Neural cell (in vitro differentiated cells): ENCODE measurements at regions not wholly inside any gene's neighbourhood (a gene's known extent, or its start where the extent isn't known, plus 50 kb on each side); places are given as distances from the start of the nearest gene placed in this dataset.

ENCODE experiments used
- H2AFZ ChIP-seq: fragments of 200-600, 300-800 bp; sonication (generic), shearing (Covaris generic); 2 replicates; pipeline ENCODE4 v1.6.0; 2014; ENCODE audit warnings: low read depth, mild to moderate bottlenecking, antibody characterized with exemption, low read length, moderate library complexity
- H3F3A ChIP-seq: fragments of 200-600 bp; shearing (Covaris generic); 2 replicates; pipeline ENCODE4 v1.6.1; 2016; ENCODE audit warnings: mild to moderate bottlenecking, moderate library complexity, mixed read lengths, antibody characterized with exemption, low read length; ENCODE audit not compliant: insufficient read depth, poor library complexity, severe bottlenecking
- H3K27ac ChIP-seq: fragments of 200-600, 300-800 bp; sonication (generic), shearing (Covaris generic); 2 replicates; pipeline ENCODE4 v1.5.1; 2014; ENCODE audit warnings: mild to moderate bottlenecking, low read length, moderate library complexity
- H3K27me3 ChIP-seq: fragments of 300-800, 200-600 bp; sonication (generic), shearing (Covaris generic); 2 replicates; pipeline ENCODE4 v1.6.0; 2014; ENCODE audit warnings: mild to moderate bottlenecking, low read depth, low read length, moderate library complexity; ENCODE audit not compliant: insufficient read depth
- H3K36me3 ChIP-seq: fragments of 300-800, 200-600 bp; sonication (generic), shearing (Covaris generic); 2 replicates; pipeline ENCODE4 v1.5.1; 2014; ENCODE audit warnings: mild to moderate bottlenecking, antibody characterized with exemption, low read length, moderate library complexity; ENCODE audit not compliant: insufficient read depth
- H3K4me2 ChIP-seq: fragments of 300-800, 200-600 bp; sonication (generic), shearing (Covaris generic); 2 replicates; pipeline ENCODE4 v1.6.0; 2014; ENCODE audit warnings: mild to moderate bottlenecking, low read length
- H3K4me3 ChIP-seq: fragments of 300-800, 200-600 bp; sonication (generic), shearing (Covaris generic); 2 replicates; pipeline ENCODE4 v1.5.1; 2014; ENCODE audit warnings: mild to moderate bottlenecking, low read length, moderate library complexity
- H3K79me2 ChIP-seq: fragments of 200-600 bp; shearing (Covaris generic); replicated peaks from 2 replicates; pipeline ENCODE4 v1.6.0; 2014; ENCODE audit warnings: mild to moderate bottlenecking, low read length, moderate library complexity; ENCODE audit not compliant: insufficient read depth
- H3K9ac ChIP-seq: fragments of 300-800, 200-600 bp; sonication (generic), shearing (Covaris generic); 2 replicates; pipeline ENCODE4 v1.6.1; 2016; ENCODE audit warnings: mild to moderate bottlenecking, low read length, mixed read lengths
- H3K9me2 ChIP-seq: fragments of 200-600 bp; shearing (Covaris generic); 2 replicates; pipeline ENCODE4 v1.6.1; 2016; ENCODE audit warnings: mild to moderate bottlenecking, low read length, mixed read lengths; ENCODE audit not compliant: insufficient read depth
- H3K9me3 ChIP-seq: fragments of 200-600, 300-800 bp; sonication (generic), shearing (Covaris generic); 2 replicates; pipeline ENCODE4 v1.6.1; 2016; ENCODE audit warnings: mild to moderate bottlenecking, mixed run types, low read length, moderate library complexity, mixed read lengths
- H4K20me1 ChIP-seq: fragments of 200-600 bp; shearing (Covaris generic); 2 replicates; pipeline ENCODE4 v1.6.1; 2016; ENCODE audit warnings: mild to moderate bottlenecking, mixed run types; ENCODE audit not compliant: insufficient read depth
- EP300 ChIP-seq: fragments of 450-650 bp; conservative IDR thresholded peaks from 2 replicates; pipeline ENCODE4 v1.6.1; 2014; ENCODE audit warnings: antibody characterized with exemption, mild to moderate bottlenecking, moderate library complexity; ENCODE audit not compliant: poor library complexity, severe bottlenecking
- EZH2 ChIP-seq: fragments of 200-600, 300-800 bp; shearing (Covaris generic), sonication (generic); IDR thresholded peaks from 2 replicates; pipeline ENCODE4 v1.6.1; 2014; ENCODE audit warnings: antibody characterized with exemption, low read length, borderline replicate concordance, mild to moderate bottlenecking; ENCODE audit not compliant: insufficient read depth, poor library complexity, severe bottlenecking
- MXI1 ChIP-seq: fragments of 450-650 bp; conservative IDR thresholded peaks from 2 replicates; pipeline ENCODE4 v1.6.1; 2014; ENCODE audit warnings: antibody characterized with exemption, mild to moderate bottlenecking; ENCODE audit not compliant: poor library complexity, severe bottlenecking
- POLR2AphosphoS5 ChIP-seq: IDR thresholded peaks from 2 replicates; pipeline ENCODE4 v1.6.1; 2012
- RAD21 ChIP-seq: fragments of 450-650 bp; conservative IDR thresholded peaks from 2 replicates; pipeline ENCODE4 v1.6.1; 2014; ENCODE audit warnings: antibody characterized with exemption, mild to moderate bottlenecking, moderate library complexity
- SMC3 ChIP-seq: fragments of 450-650 bp; conservative IDR thresholded peaks from 2 replicates; pipeline ENCODE4 v1.6.1; 2014; ENCODE audit warnings: antibody characterized with exemption, mild to moderate bottlenecking, moderate library complexity; ENCODE audit not compliant: poor library complexity
- TAF1 ChIP-seq: IDR thresholded peaks from 2 replicates; pipeline ENCODE4 v1.6.1; 2012; ENCODE audit warnings: low read depth
- TF ChIP-seq, protein P1 (sequence below): IDR thresholded peaks from 2 replicates; pipeline ENCODE4 v1.6.1; 2012; ENCODE audit warnings: borderline replicate concordance
- TF ChIP-seq, protein P2 (sequence below): fragments of 450-650 bp; IDR thresholded peaks from 2 replicates; pipeline ENCODE4 v1.5.1; 2014; ENCODE audit warnings: antibody characterized with exemption, mild to moderate bottlenecking, moderate library complexity; ENCODE audit not compliant: poor library complexity, severe bottlenecking

DNA sequence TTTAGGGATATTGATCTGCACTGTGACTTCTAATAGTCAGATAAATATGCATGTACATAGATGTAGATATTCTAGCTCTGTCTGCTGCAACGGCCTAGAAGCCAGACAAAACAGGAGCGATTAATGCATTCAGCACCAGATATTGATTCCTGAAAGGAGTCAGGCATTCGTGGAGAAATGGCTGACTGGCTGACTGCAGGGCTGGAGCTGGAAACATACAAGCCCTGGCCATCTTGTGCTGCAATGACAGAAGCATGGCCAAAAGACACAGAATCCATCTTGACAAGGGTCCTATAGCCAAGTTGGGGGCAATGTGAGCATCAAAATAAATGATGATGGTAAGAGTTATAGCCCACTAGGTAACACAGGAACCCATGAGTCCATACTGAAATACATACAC is 231.5 kb upstream of the KLHL29 start:
- TF ChIP-seq SMC3 = no peak
- TF ChIP-seq, protein P1, sequence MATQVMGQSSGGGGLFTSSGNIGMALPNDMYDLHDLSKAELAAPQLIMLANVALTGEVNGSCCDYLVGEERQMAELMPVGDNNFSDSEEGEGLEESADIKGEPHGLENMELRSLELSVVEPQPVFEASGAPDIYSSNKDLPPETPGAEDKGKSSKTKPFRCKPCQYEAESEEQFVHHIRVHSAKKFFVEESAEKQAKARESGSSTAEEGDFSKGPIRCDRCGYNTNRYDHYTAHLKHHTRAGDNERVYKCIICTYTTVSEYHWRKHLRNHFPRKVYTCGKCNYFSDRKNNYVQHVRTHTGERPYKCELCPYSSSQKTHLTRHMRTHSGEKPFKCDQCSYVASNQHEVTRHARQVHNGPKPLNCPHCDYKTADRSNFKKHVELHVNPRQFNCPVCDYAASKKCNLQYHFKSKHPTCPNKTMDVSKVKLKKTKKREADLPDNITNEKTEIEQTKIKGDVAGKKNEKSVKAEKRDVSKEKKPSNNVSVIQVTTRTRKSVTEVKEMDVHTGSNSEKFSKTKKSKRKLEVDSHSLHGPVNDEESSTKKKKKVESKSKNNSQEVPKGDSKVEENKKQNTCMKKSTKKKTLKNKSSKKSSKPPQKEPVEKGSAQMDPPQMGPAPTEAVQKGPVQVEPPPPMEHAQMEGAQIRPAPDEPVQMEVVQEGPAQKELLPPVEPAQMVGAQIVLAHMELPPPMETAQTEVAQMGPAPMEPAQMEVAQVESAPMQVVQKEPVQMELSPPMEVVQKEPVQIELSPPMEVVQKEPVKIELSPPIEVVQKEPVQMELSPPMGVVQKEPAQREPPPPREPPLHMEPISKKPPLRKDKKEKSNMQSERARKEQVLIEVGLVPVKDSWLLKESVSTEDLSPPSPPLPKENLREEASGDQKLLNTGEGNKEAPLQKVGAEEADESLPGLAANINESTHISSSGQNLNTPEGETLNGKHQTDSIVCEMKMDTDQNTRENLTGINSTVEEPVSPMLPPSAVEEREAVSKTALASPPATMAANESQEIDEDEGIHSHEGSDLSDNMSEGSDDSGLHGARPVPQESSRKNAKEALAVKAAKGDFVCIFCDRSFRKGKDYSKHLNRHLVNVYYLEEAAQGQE = no peak
- no peak overlapping the region for H3K4me3 ChIP-seq

DNA sequence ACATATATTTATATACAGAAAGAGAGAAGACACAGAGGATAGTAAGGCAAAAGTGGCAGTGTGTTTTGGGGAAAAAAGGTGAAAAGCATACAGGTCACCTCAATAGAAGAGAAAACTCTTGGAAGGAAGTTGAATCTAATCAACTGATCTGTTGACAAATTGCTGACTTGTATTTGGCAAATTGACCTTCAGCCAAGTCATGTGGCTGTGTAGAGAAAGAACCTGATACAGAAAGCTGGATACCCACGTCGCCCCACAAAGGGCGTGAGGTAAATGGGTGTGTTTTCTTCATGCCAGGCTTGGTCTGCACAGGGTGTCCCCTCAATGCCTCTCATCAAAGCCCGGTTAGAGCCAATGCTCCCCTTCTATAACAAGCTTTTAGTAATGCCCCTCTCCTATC is 230.0 kb upstream of the KLHL29 start:
- H3K4me2 ChIP-seq = no peak overlapping the region
- no peak overlapping the region for H3K4me3 ChIP-seq
- H3K27me3 ChIP-seq = no peaks in the 10 kb centered on the region
- H3K79me2 ChIP-seq = no peaks in the 10 kb centered on the region
- no peaks in the 10 kb centered on the region for H4K20me1 ChIP-seq
- H3F3A ChIP-seq = no peaks in the 10 kb centered on the region
- H3K27ac ChIP-seq = no peak overlapping the region
- H2AFZ ChIP-seq = no peak overlapping the region
- no peak for TF ChIP-seq EP300
- no peak for TF ChIP-seq TAF1
- no peak for TF ChIP-seq RAD21
- TF ChIP-seq, protein P2, sequence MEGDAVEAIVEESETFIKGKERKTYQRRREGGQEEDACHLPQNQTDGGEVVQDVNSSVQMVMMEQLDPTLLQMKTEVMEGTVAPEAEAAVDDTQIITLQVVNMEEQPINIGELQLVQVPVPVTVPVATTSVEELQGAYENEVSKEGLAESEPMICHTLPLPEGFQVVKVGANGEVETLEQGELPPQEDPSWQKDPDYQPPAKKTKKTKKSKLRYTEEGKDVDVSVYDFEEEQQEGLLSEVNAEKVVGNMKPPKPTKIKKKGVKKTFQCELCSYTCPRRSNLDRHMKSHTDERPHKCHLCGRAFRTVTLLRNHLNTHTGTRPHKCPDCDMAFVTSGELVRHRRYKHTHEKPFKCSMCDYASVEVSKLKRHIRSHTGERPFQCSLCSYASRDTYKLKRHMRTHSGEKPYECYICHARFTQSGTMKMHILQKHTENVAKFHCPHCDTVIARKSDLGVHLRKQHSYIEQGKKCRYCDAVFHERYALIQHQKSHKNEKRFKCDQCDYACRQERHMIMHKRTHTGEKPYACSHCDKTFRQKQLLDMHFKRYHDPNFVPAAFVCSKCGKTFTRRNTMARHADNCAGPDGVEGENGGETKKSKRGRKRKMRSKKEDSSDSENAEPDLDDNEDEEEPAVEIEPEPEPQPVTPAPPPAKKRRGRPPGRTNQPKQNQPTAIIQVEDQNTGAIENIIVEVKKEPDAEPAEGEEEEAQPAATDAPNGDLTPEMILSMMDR = no peak
- no peak for TF ChIP-seq SMC3
- TF ChIP-seq POLR2AphosphoS5 = no peak
- no peak for TF ChIP-seq EZH2
- TF ChIP-seq, protein P1 = no peak
- no peak for TF ChIP-seq MXI1
- H3K9me3 ChIP-seq = no peaks in the 10 kb centered on the region
- H3K9me2 ChIP-seq = no peaks in the 10 kb centered on the region
- no peak overlapping the region for H3K9ac ChIP-seq
- no peaks in the 10 kb centered on the region for H3K36me3 ChIP-seq

More for the DNA sequence above, 231.5 kb upstream of the KLHL29 start:
- Histone ChIP-seq H3K9me2 (no peaks in the 10 kb centered on the region), H3K79me2 (no peaks in the 10 kb centered on the region), H3F3A (no peaks in the 10 kb centered on the region), H4K20me1 (no peaks in the 10 kb centered on the region), H3K27ac (no peak overlapping the region), H3K36me3 (no peaks in the 10 kb centered on the region), H2AFZ (no peak overlapping the region), H3K9me3 (no peaks in the 10 kb centered on the region), H3K4me2 (no peak overlapping the region), H3K27me3 (no peaks in the 10 kb centered on the region), H3K9ac (no peak overlapping the region)
